SK-N-SH (cell line): ENCODE measurements at regions not wholly inside any gene's neighbourhood (a gene's known extent, or its start where the extent isn't known, plus 50 kb on each side); places are given as distances from the start of the nearest gene placed in this dataset.

Experiments used
- EZH2phosphoT487 ChIP-seq: fragments of 200-600 bp; sonication (generic); IDR thresholded peaks from 2 replicates; pipeline ENCODE4 v1.6.1; 2017; ENCODE audit warnings: low read depth, mixed run types, mild to moderate bottlenecking, antibody characterized with exemption, moderate library complexity, borderline replicate concordance
- FOXM1 ChIP-seq: IDR thresholded peaks from 2 replicates; pipeline ENCODE4 v1.4.0; 2012; ENCODE audit warnings: low read depth, mild to moderate bottlenecking
- MEF2A ChIP-seq: IDR thresholded peaks from 2 replicates; pipeline ENCODE4 v1.4.0; 2012; ENCODE audit warnings: low read depth, borderline replicate concordance
- POLR2AphosphoS5 ChIP-seq: IDR thresholded peaks from 2 replicates; pipeline ENCODE4 v1.6.1; 2012; ENCODE audit warnings: low read depth, low read length
- REST ChIP-seq: IDR thresholded peaks from 2 replicates; pipeline ENCODE4 v1.6.1; 2012; ENCODE audit warnings: mild to moderate bottlenecking, low read depth, low read length, moderate library complexity
- RFX5 ChIP-seq: IDR thresholded peaks from 2 replicates; pipeline ENCODE4 v1.6.1; 2012; ENCODE audit warnings: mild to moderate bottlenecking, improper control_type of control experiment, low read length
- TAF1 ChIP-seq: IDR thresholded peaks from 2 replicates; pipeline ENCODE4 v1.6.1; 2012; ENCODE audit warnings: low read depth, mild to moderate bottlenecking, low read length, moderate library complexity, borderline replicate concordance
- TF ChIP-seq, protein P1 (sequence below): fragments of 200-600 bp; sonication (generic); IDR thresholded peaks from 2 replicates; pipeline ENCODE4 v1.6.1; 2017; ENCODE audit warnings: antibody characterized with exemption, mild to moderate bottlenecking, moderate library complexity
- TF ChIP-seq, protein P2 (sequence below): IDR thresholded peaks from 2 replicates; pipeline ENCODE4 v1.4.0; 2012; ENCODE audit warnings: low read depth

- TF ChIP-seq, protein P1, sequence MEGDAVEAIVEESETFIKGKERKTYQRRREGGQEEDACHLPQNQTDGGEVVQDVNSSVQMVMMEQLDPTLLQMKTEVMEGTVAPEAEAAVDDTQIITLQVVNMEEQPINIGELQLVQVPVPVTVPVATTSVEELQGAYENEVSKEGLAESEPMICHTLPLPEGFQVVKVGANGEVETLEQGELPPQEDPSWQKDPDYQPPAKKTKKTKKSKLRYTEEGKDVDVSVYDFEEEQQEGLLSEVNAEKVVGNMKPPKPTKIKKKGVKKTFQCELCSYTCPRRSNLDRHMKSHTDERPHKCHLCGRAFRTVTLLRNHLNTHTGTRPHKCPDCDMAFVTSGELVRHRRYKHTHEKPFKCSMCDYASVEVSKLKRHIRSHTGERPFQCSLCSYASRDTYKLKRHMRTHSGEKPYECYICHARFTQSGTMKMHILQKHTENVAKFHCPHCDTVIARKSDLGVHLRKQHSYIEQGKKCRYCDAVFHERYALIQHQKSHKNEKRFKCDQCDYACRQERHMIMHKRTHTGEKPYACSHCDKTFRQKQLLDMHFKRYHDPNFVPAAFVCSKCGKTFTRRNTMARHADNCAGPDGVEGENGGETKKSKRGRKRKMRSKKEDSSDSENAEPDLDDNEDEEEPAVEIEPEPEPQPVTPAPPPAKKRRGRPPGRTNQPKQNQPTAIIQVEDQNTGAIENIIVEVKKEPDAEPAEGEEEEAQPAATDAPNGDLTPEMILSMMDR, result no peak
- TF ChIP-seq POLR2AphosphoS5 (no peak), TAF1 (no peak), EZH2phosphoT487 (no peak), FOXM1 (no peak), RFX5 (no peak), REST (no peak), MEF2A (no peak)
- TF ChIP-seq, protein P2, sequence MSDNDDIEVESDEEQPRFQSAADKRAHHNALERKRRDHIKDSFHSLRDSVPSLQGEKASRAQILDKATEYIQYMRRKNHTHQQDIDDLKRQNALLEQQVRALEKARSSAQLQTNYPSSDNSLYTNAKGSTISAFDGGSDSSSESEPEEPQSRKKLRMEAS, result no peak
These were observed 355.2 kb upstream of the RASGEF1B start for GRCh38 chr4:81826817-81827424.
